HepG2 (cell line): ENCODE measurements at regions not wholly inside any gene's neighbourhood (a gene's known extent, or its start where the extent isn't known, plus 50 kb on each side); places are given as distances from the start of the nearest gene placed in this dataset.

Source experiments
- ATAC-seq: fragments of 200-7000 bp; cut with Tn5 transposase; 3 replicates; pipeline ENCODE4 v1.9.1; 2020; ENCODE audit warnings: mild to moderate bottlenecking, moderate library complexity
- BruUV-seq: library from RNA; stranded (reverse); fragments of 400-500 nt; replicated peaks from 2 replicates; lab custom pipeline; 2021; lab: Mats Ljungman, UMichigan
- CTCF ChIA-PET: fragments of 300-600 bp; formaldehyde crosslinking; extraction: SDS; loops from one replicate; lab custom pipeline; 2021; ENCODE audit warnings: low total read pairs, inconsistent platforms, low intra/inter-chr PET ratio; lab: Yijun Ruan, JAX
- POLR2A ChIA-PET: fragments of 350-600 bp; sonication (Branson Sonifier 250); formaldehyde crosslinking; loops from one replicate; lab custom pipeline; 2020; ENCODE audit warnings: antibody characterized with exemption, inconsistent platforms; lab: Yijun Ruan, JAX
- DNase-seq: peaks from one replicate; pipeline ENCODE4 v3.0.0-alpha.2; 2015; ENCODE audit warnings: low spot score
- FAIRE-seq: peaks from 3 replicates; lab custom pipeline; 2011; peaks lifted over from hg19 to GRCh38; lab: Jason Lieb, UNC
- H2AFZ ChIP-seq: one replicate; pipeline ENCODE4 v1.6.1; 2011; ENCODE audit warnings: low read length, inconsistent platforms
- H3K27ac ChIP-seq: fragments of 300-600 bp; 3 replicates; pipeline ENCODE4 v1.8.0; 2011; ENCODE audit warnings: mixed run types, mild to moderate bottlenecking, mixed read lengths, low read length, inconsistent platforms; ENCODE audit not compliant: insufficient read depth; ENCODE audit errors: extremely low read length
- H3K27me3 ChIP-seq, 2 experiments: fragments of 200-600 bp in 1 of 2; 2 replicates in 1 of 2; 3 replicates in 1 of 2; pipeline versions ENCODE4 v1.6.0 to v1.8.0; 2011; ENCODE audit warnings: low read length in 2 of 2, mild to moderate bottlenecking in 2 of 2, moderate library complexity in 2 of 2, inconsistent platforms in 1 of 2; ENCODE audit not compliant: insufficient read depth in 2 of 2, control insufficient read depth in 1 of 2
- H3K36me3 ChIP-seq, 2 experiments: fragments of 200-600 bp in 1 of 2; replicated peaks in 1 of 2; 2 replicates in 1 of 2; 3 replicates in 1 of 2; pipeline versions ENCODE4 v1.5.1 to v1.8.0; 2011; ENCODE audit warnings: low read length in 2 of 2, inconsistent platforms in 1 of 2; ENCODE audit not compliant: insufficient read depth in 2 of 2, control insufficient read depth in 1 of 2
- H3K4me1 ChIP-seq: 2 replicates; pipeline ENCODE4 v1.5.1; 2012; ENCODE audit warnings: low read length, inconsistent platforms; ENCODE audit not compliant: insufficient read depth
- H3K4me2 ChIP-seq: 2 replicates; pipeline ENCODE4 v1.6.0; 2011; ENCODE audit warnings: low read depth, low read length, inconsistent platforms
- H3K4me3 ChIP-seq, 3 experiments: fragments of 200-600 bp in 1 of 3; sonication (generic), shearing (Covaris generic) in 1 of 3; replicated peaks in 1 of 3; 2 replicates each; pipeline ENCODE4 v1.5.1; 2011 to 2016; ENCODE audit warnings: low read length in 3 of 3, inconsistent platforms in 2 of 3, low read depth in 2 of 3, mild to moderate bottlenecking in 2 of 3, control low read depth in 1 of 3, mixed read lengths in 1 of 3; ENCODE audit not compliant: insufficient read depth in 1 of 3
- H3K79me2 ChIP-seq: one replicate; pipeline ENCODE4 v1.6.1; 2011; ENCODE audit warnings: low read length, inconsistent platforms; ENCODE audit not compliant: insufficient read depth
- H3K9ac ChIP-seq: 2 replicates; pipeline ENCODE4 v1.6.0; 2011; ENCODE audit warnings: mild to moderate bottlenecking, low read depth, low read length, inconsistent platforms; ENCODE audit not compliant: insufficient read depth
- H3K9me3 ChIP-seq: 2 replicates; pipeline ENCODE4 v1.5.1; 2012; ENCODE audit warnings: mild to moderate bottlenecking, low read length
- H4K20me1 ChIP-seq: 2 replicates; pipeline ENCODE4 v1.6.0; 2011; ENCODE audit warnings: inconsistent platforms, mild to moderate bottlenecking, low read length, moderate library complexity; ENCODE audit not compliant: insufficient read depth
- ATF7 ChIP-seq, 2 experiments: fragments of 450-650 bp in 1 of 2; sonication (generic) in 1 of 2; formaldehyde crosslinking in 1 of 2; IDR thresholded peaks; 2 replicates each; pipeline versions ENCODE4 v1.4.0 to v1.6.1; 2016 to 2020; ENCODE audit warnings: antibody characterized with exemption in 1 of 2, mild to moderate bottlenecking in 1 of 2, missing genetic modification reagents in 1 of 2
- BRCA1 ChIP-seq: sonication (generic); formaldehyde crosslinking; IDR thresholded peaks from 2 replicates; pipeline ENCODE4 v1.4.0; 2020; ENCODE audit warnings: missing genetic modification reagents
- CBX2 ChIP-seq, 2 experiments: fragments of 200-600 bp in 1 of 2; sonication (generic); formaldehyde crosslinking in 1 of 2; IDR thresholded peaks; 2 replicates each; pipeline versions ENCODE4 v1.7.0 to v1.8.1; 2018 to 2022; ENCODE audit warnings: low read depth in 2 of 2, low read length in 1 of 2, mild to moderate bottlenecking in 1 of 2, missing genetic modification reagents in 1 of 2
- ESRRA ChIP-seq: sonication (generic); formaldehyde crosslinking; IDR thresholded peaks from 2 replicates; pipeline ENCODE4 v1.5.1; 2020; ENCODE audit warnings: mild to moderate bottlenecking, low read depth, missing genetic modification reagents
- NCOR1 ChIP-seq: fragments of 200-600 bp; sonication (generic); IDR thresholded peaks from 2 replicates; pipeline ENCODE4 v1.7.0; 2017; ENCODE audit warnings: antibody characterized with exemption, low read length, borderline replicate concordance
- SALL2 ChIP-seq: sonication (generic); formaldehyde crosslinking; IDR thresholded peaks from 2 replicates; pipeline ENCODE4 v1.8.1; 2023; ENCODE audit warnings: mild to moderate bottlenecking, missing genetic modification reagents, inconsistent platforms
- SIN3B ChIP-seq: fragments of 150-350 bp; IDR thresholded peaks from 2 replicates; pipeline ENCODE4 v1.6.1; 2014; ENCODE audit warnings: low read length
- TBP ChIP-seq: sonication (generic); formaldehyde crosslinking; IDR thresholded peaks from 2 replicates; pipeline ENCODE4 v1.5.0; 2020; ENCODE audit warnings: missing genetic modification reagents
- TBX2 ChIP-seq: sonication (generic); formaldehyde crosslinking; IDR thresholded peaks from 2 replicates; pipeline ENCODE4 v1.5.0; 2020; ENCODE audit warnings: missing genetic modification reagents, mild to moderate bottlenecking, borderline replicate concordance
- TOPORS ChIP-seq: sonication (generic); formaldehyde crosslinking; IDR thresholded peaks from 2 replicates; pipeline ENCODE4 v1.8.0; 2023; ENCODE audit warnings: mild to moderate bottlenecking, missing genetic modification reagents
- ZKSCAN5 ChIP-seq: sonication (generic); formaldehyde crosslinking; IDR thresholded peaks from 2 replicates; pipeline ENCODE4 v1.5.1; 2020; ENCODE audit warnings: mild to moderate bottlenecking, missing genetic modification reagents
- ZNF446 ChIP-seq: sonication (generic); formaldehyde crosslinking; IDR thresholded peaks from 2 replicates; pipeline ENCODE4 v1.5.0; 2020; ENCODE audit warnings: mild to moderate bottlenecking, missing genetic modification reagents
- ZNF562 ChIP-seq: sonication (generic); formaldehyde crosslinking; IDR thresholded peaks from 2 replicates; pipeline ENCODE4 v1.8.0; 2022; ENCODE audit warnings: missing genetic modification reagents, borderline replicate concordance
- ZNF782 ChIP-seq: sonication (generic); formaldehyde crosslinking; IDR thresholded peaks from 2 replicates; pipeline ENCODE4 v1.4.0; 2020; ENCODE audit warnings: missing genetic modification reagents, mild to moderate bottlenecking, borderline replicate concordance
- WGBS: methylation state at CpG from one replicate; pipeline ENCODE4 v1.1.6; 2017; ENCODE audit warnings: low lambda C conversion rate; 5-methylcytosine and 5-hydroxymethylcytosine counted together
- in situ Hi-C: cut with HindIII; loops from 2 replicates; pipeline ENCODE4 v1.10.0; 2017; ENCODE audit warnings: low pct_unique_long_range_greater_than_20kb; ENCODE audit not compliant: extremely low pct_ligation_motif_present
- intact Hi-C: fragments of 100-400 bp; cut with micrococcal nuclease; formaldehyde crosslinking; loops from one replicate; pipeline ENCODE4 v1.10.0; 2022; ENCODE audit not compliant: unreplicated experiment
- TF ChIP-seq, protein P1 (sequence below): sonication (generic); formaldehyde crosslinking; IDR thresholded peaks from 2 replicates; pipeline ENCODE4 v1.5.0; 2020; ENCODE audit warnings: missing genetic modification reagents, mild to moderate bottlenecking, borderline replicate concordance
- TF ChIP-seq, protein P2 (sequence below): sonication (generic); formaldehyde crosslinking; IDR thresholded peaks from 2 replicates; pipeline ENCODE4 v1.5.1; 2020; ENCODE audit warnings: missing genetic modification reagents, mild to moderate bottlenecking, borderline replicate concordance
- TF ChIP-seq, protein P3 (sequence below): sonication (generic); formaldehyde crosslinking; IDR thresholded peaks from 2 replicates; pipeline ENCODE4 v1.8.1; 2023; ENCODE audit warnings: missing genetic modification reagents, inconsistent platforms, borderline replicate concordance
- TF ChIP-seq, protein P4 (sequence below): conservative IDR thresholded peaks from 2 replicates; pipeline ENCODE4 v1.6.1; 2018; ENCODE audit warnings: missing genetic modification reagents

DNA sequence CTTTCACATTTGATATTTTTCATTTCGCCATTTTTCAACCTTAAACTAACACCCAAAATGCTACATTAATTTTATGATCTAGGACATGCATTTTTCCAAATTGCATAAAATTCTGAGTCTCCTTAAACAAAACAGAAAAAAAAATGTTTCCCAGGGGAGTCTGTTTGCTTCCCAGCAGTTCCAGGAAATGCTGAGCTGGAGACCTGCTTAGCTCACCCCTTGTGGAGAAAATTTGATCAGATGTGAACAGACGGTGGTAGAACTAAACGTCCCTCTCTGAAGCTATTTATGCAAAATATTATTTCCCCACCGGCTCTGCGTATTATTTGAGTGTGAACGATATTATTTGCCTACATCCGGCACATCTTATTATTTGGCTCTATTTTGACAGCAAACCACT lies 74.9 kb upstream of the AGAP1 start:
- H3K9me3 ChIP-seq, result no peaks in the 10 kb centered on the region
- DNase-seq (no peak), ATAC-seq (no peak), FAIRE-seq (no peak)
- CTCF ChIA-PET, result no interaction called here
- H3K9ac ChIP-seq, result no peak overlapping the region
- H3K79me2 ChIP-seq, result no peaks in the 10 kb centered on the region
- POLR2A ChIA-PET, result no interaction called here
- H4K20me1 ChIP-seq, result no peaks in the 10 kb centered on the region
- in situ Hi-C loops, result no loop called here
- H3K4me3 ChIP-seq, result no peak overlapping the region
- 0 out of 2 replicates have a peak, but pooled peaks cover 7% of the 10 kb centered on the region for H3K4me1 ChIP-seq
- TF ChIP-seq, protein P1, sequence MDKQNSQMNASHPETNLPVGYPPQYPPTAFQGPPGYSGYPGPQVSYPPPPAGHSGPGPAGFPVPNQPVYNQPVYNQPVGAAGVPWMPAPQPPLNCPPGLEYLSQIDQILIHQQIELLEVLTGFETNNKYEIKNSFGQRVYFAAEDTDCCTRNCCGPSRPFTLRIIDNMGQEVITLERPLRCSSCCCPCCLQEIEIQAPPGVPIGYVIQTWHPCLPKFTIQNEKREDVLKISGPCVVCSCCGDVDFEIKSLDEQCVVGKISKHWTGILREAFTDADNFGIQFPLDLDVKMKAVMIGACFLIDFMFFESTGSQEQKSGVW (CRISPR knock-in tag), result no peak
- TF ChIP-seq TOPORS, result no peak
- TF ChIP-seq ZNF782, result no peak
- no peak for TF ChIP-seq ZKSCAN5
- TF ChIP-seq ZNF446, result no peak
- no peak for TF ChIP-seq SIN3B
- TF ChIP-seq CBX2 (IDR thresholded peaks at IDR 0.05; ENCODE audit: low read depth, low read length), result no peak
- no peak for TF ChIP-seq CBX2 (CRISPR knock-in tag; IDR thresholded peaks at IDR 0.05; ENCODE audit: low read depth)
- no peak for TF ChIP-seq ATF7 (IDR thresholded peaks at IDR 0.05)
- no peak for TF ChIP-seq ATF7 (CRISPR knock-in tag; IDR thresholded peaks at IDR 0.05)
- no peak for TF ChIP-seq ZNF562 (CRISPR knock-in tag)
- TF ChIP-seq, protein P2, sequence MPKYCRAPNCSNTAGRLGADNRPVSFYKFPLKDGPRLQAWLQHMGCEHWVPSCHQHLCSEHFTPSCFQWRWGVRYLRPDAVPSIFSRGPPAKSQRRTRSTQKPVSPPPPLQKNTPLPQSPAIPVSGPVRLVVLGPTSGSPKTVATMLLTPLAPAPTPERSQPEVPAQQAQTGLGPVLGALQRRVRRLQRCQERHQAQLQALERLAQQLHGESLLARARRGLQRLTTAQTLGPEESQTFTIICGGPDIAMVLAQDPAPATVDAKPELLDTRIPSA (CRISPR knock-in tag), result no peak
- TF ChIP-seq, protein P3, sequence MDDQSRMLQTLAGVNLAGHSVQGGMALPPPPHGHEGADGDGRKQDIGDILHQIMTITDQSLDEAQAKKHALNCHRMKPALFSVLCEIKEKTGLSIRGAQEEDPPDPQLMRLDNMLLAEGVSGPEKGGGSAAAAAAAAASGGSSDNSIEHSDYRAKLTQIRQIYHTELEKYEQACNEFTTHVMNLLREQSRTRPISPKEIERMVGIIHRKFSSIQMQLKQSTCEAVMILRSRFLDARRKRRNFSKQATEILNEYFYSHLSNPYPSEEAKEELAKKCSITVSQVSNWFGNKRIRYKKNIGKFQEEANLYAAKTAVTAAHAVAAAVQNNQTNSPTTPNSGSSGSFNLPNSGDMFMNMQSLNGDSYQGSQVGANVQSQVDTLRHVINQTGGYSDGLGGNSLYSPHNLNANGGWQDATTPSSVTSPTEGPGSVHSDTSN (CRISPR knock-in tag), result no peak
- no peak for TF ChIP-seq NCOR1
- no peak for TF ChIP-seq SALL2 (CRISPR knock-in tag)
- TF ChIP-seq ESRRA, result no peak
- no peak for TF ChIP-seq TBP (CRISPR knock-in tag)
- TF ChIP-seq TBX2 (CRISPR knock-in tag), result no peak
- TF ChIP-seq, protein P4, sequence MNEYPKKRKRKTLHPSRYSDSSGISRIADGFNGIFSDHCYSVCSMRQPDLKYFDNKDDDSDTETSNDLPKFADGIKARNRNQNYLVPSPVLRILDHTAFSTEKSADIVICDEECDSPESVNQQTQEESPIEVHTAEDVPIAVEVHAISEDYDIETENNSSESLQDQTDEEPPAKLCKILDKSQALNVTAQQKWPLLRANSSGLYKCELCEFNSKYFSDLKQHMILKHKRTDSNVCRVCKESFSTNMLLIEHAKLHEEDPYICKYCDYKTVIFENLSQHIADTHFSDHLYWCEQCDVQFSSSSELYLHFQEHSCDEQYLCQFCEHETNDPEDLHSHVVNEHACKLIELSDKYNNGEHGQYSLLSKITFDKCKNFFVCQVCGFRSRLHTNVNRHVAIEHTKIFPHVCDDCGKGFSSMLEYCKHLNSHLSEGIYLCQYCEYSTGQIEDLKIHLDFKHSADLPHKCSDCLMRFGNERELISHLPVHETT (CRISPR knock-in tag), result no peak
- TF ChIP-seq BRCA1 (CRISPR knock-in tag), result no peak
- H3K27ac ChIP-seq, result no peak overlapping the region
- no peak overlapping the region for H2AFZ ChIP-seq
- intact Hi-C loops, result no loop called here
- BruUV-seq, result no TSS peak
- WGBS, result 45% methylated on average over 7 of the region's 7 CpGs
- peaks cover 5 to 45% of the 10 kb centered on the region in 2 experiments; a peak in 4 of 5 replicates for H3K27me3 ChIP-seq
- no peak overlapping the region for H3K4me2 ChIP-seq
- no peaks in the 10 kb centered on the region for H3K36me3 ChIP-seq
